SK-N-DZ (cell line): ENCODE measurements at regions not wholly inside any gene's neighbourhood (a gene's known extent, or its start where the extent isn't known, plus 50 kb on each side); places are given as distances from the start of the nearest gene placed in this dataset.
A peak's percentile ranks its signal among the peaks of the same experiment; 100 is the strongest.
"Not testable (repeated sequence)": the region's sequence is repeated elsewhere in the genome, so short reads cannot be mapped to it uniquely, and the experiment has no call there.

Source experiments
- DNase-seq: peaks from one replicate; pipeline ENCODE4 v3.0.0-alpha.2; 2015; ENCODE audit warnings: low spot score

- no peak for DNase-seq
Measured at GRCh38 chr1:200282497-200283122, 127.2 kb downstream of the ZNF281 start.

- no peak for DNase-seq
Measured at GRCh38 chr1:200281201-200281835, 128.5 kb downstream of the ZNF281 start.

GRCh38 chr1:200279810-200280411, 129.9 kb downstream of the ZNF281 start:
- peak; percentile 20 for DNase-seq

GRCh38 chr1:200275816-200276453, 133.9 kb downstream of the ZNF281 start:
- DNase-seq: no peak

- no peak for DNase-seq
Measured at GRCh38 chr1:200275415-200275814, 134.4 kb downstream of the ZNF281 start.

- no peak for DNase-seq
Measured at GRCh38 chr1:200274116-200274515, 135.7 kb downstream of the ZNF281 start.

GRCh38 chr1:200272481-200273068, 137.3 kb downstream of the ZNF281 start:
- no peak for DNase-seq

GRCh38 chr1:200269256-200269655, 140.6 kb downstream of the ZNF281 start:
- DNase-seq: no peak

- no peak for DNase-seq
Measured at GRCh38 chr1:200267937-200268336, 141.9 kb downstream of the ZNF281 start.

GRCh38 chr1:200267458-200267857, 142.4 kb downstream of the ZNF281 start:
- DNase-seq: no peak

- no peak for DNase-seq
Measured at GRCh38 chr1:200266871-200267270, 143.0 kb downstream of the ZNF281 start.

- DNase-seq: no peak
Measured at GRCh38 chr1:200265881-200266280, 144.0 kb downstream of the ZNF281 start.

GRCh38 chr1:200265104-200265503, 144.7 kb downstream of the ZNF281 start:
- DNase-seq: no peak

- no peak for DNase-seq
Measured at GRCh38 chr1:200263203-200263602, 146.6 kb downstream of the ZNF281 start.

- no peak for DNase-seq
Measured at GRCh38 chr1:200262326-200262965, 147.4 kb downstream of the ZNF281 start.

GRCh38 chr1:200260597-200261335, 149.1 kb downstream of the ZNF281 start:
- no peak for DNase-seq

- peak; percentile 11 for DNase-seq
Measured at GRCh38 chr1:200258447-200259375, 151.1 kb downstream of the ZNF281 start.

- no peak for DNase-seq
Measured at GRCh38 chr1:200257235-200257634, 152.6 kb downstream of the ZNF281 start.

- DNase-seq: not testable (repeated sequence)
Measured at GRCh38 chr1:200254602-200255001, 155.2 kb downstream of the ZNF281 start.
